ENCODE measurements at regions not wholly inside any gene's neighbourhood (a gene's known extent, or its start where the extent isn't known, plus 50 kb on each side); places are given as distances from the start of the nearest gene placed in this dataset.

DNA sequence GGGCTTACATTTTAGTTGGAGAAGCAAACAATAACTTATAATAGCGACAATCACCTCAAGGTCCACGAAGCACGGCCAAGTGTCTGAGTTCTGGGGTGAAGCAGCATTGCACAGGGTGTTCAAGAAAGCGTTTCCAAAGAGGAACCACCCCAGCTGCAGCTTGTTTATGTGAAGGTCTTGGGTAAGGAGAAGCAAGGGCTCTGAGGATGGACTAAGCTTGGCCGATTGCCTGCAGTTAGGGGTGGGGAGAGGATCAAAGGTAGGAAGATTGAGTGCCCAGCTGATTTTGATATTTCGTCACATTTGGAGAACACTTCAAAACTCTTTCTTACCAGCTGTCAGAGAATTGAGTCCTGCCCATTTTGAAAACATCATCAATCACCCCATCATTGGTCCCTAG lies 321.6 kb upstream of the DNAJC19 start:
- ATAC-seq (ENCODE audit: insufficient read depth, low read depth) = no peak
- no peaks in the 10 kb centered on the region for H3K36me3 ChIP-seq (ENCODE audit: insufficient read depth, low read length)
- no peak overlapping the region for H3K9ac ChIP-seq (ENCODE audit: low read depth, low read length)
- no peak overlapping the region for H3K4me2 ChIP-seq (ENCODE audit: insufficient read depth, low read length)
- H3K79me2 ChIP-seq (ENCODE audit: insufficient read depth, low read length) = no peaks in the 10 kb centered on the region
- no peak for TF ChIP-seq EZH2 (IDR thresholded peaks at IDR 0.05; ENCODE audit: borderline replicate concordance, low read depth, low read length, severe bottlenecking)
- TF ChIP-seq, protein P1, sequence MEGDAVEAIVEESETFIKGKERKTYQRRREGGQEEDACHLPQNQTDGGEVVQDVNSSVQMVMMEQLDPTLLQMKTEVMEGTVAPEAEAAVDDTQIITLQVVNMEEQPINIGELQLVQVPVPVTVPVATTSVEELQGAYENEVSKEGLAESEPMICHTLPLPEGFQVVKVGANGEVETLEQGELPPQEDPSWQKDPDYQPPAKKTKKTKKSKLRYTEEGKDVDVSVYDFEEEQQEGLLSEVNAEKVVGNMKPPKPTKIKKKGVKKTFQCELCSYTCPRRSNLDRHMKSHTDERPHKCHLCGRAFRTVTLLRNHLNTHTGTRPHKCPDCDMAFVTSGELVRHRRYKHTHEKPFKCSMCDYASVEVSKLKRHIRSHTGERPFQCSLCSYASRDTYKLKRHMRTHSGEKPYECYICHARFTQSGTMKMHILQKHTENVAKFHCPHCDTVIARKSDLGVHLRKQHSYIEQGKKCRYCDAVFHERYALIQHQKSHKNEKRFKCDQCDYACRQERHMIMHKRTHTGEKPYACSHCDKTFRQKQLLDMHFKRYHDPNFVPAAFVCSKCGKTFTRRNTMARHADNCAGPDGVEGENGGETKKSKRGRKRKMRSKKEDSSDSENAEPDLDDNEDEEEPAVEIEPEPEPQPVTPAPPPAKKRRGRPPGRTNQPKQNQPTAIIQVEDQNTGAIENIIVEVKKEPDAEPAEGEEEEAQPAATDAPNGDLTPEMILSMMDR (IDR thresholded peaks at IDR 0.05; ENCODE audit: borderline replicate concordance, extremely low read depth, low read length, poor library complexity, severe bottlenecking) = no peak
- no peak overlapping the region for H3K4me3 ChIP-seq (ENCODE audit: low read depth in 1 of 2, low read length in 2 of 2)
- no peaks in the 10 kb centered on the region for H4K20me1 ChIP-seq (ENCODE audit: insufficient read depth, low read length)
- H3K27ac ChIP-seq (ENCODE audit: low read length) = no peak overlapping the region
- no peaks in the 10 kb centered on the region for H3K4me1 ChIP-seq (ENCODE audit: insufficient read depth, low read length)
- no peak overlapping the region for H2AFZ ChIP-seq (ENCODE audit: low read depth, low read length)
- no peaks in the 10 kb centered on the region for H3K9me3 ChIP-seq (ENCODE audit: insufficient read depth, low read length, severe bottlenecking)
- H3K27me3 ChIP-seq (ENCODE audit: insufficient read depth, low read length, poor library complexity) = no peaks in the 10 kb centered on the region
- no peak for DNase-seq

DNA sequence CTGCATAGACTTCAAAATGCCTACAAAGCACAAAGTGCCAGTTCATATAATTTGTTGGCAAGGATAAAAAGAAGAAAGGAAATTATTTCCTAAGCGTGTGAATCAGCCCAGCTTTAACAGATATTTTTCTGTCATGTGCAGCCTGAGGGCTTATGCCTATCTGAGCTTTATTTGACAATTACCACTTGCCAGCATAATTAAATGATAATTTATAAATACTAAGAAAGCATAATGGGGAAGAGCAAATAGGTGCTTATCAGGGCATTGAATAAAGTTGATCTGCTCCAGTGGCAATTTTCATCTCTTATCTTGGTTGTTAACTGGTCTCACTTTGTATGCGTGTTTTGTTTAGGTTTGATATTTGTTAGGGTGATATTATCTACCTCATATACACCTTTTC lies 313.4 kb upstream of the DNAJC19 start:
- H3K4me2 ChIP-seq (ENCODE audit: insufficient read depth, low read length) = no peak overlapping the region
- DNase-seq (no peak), ATAC-seq (ENCODE audit: insufficient read depth, low read depth) (no peak)
- H2AFZ ChIP-seq (ENCODE audit: low read depth, low read length) = no peak overlapping the region
- no peaks in the 10 kb centered on the region for H3K27me3 ChIP-seq (ENCODE audit: insufficient read depth, low read length, poor library complexity)
- H3K9ac ChIP-seq (ENCODE audit: low read depth, low read length) = no peak overlapping the region
- no peaks in the 10 kb centered on the region for H3K36me3 ChIP-seq (ENCODE audit: insufficient read depth, low read length)
- no peaks in the 10 kb centered on the region for H4K20me1 ChIP-seq (ENCODE audit: insufficient read depth, low read length)
- no peak overlapping the region for H3K27ac ChIP-seq (ENCODE audit: low read length)
- TF ChIP-seq EZH2 (IDR thresholded peaks at IDR 0.05; ENCODE audit: borderline replicate concordance, low read depth, low read length, severe bottlenecking) = no peak
- TF ChIP-seq, protein P1 (IDR thresholded peaks at IDR 0.05; ENCODE audit: borderline replicate concordance, extremely low read depth, low read length, poor library complexity, severe bottlenecking) = no peak
- no peaks in the 10 kb centered on the region for H3K79me2 ChIP-seq (ENCODE audit: insufficient read depth, low read length)
- H3K4me1 ChIP-seq (ENCODE audit: insufficient read depth, low read length) = no peaks in the 10 kb centered on the region
- no peaks in the 10 kb centered on the region for H3K9me3 ChIP-seq (ENCODE audit: insufficient read depth, low read length, severe bottlenecking)
- no peak overlapping the region for H3K4me3 ChIP-seq (ENCODE audit: low read depth in 1 of 2, low read length in 2 of 2)

DNA sequence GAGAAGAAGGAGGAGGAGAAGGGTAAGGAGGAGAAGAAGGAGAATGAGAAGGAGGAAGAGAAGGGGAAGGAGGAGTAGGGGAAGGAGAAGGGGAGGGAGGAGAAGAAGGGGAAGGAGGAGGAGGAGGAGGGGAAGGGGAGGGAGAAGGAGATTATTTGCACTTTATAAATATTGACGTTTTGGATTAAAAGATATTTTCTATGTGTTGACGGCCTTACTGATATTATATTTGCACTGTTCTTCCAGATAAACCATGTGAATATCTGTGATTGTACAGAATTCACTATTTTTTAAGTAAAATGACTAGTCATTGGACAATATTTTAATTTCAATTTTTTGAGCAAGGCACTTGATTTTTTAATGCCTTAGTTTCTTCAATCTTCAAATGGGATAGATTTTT lies 310.5 kb upstream of the DNAJC19 start:
- no peak overlapping the region for H3K4me2 ChIP-seq (ENCODE audit: insufficient read depth, low read length)
- no peak overlapping the region for H3K9ac ChIP-seq (ENCODE audit: low read depth, low read length)
- H3K27me3 ChIP-seq (ENCODE audit: insufficient read depth, low read length, poor library complexity) = no peaks in the 10 kb centered on the region
- no peak overlapping the region for H2AFZ ChIP-seq (ENCODE audit: low read depth, low read length)
- no peak for ATAC-seq (ENCODE audit: insufficient read depth, low read depth)
- no peak overlapping the region for H3K4me3 ChIP-seq (ENCODE audit: low read depth in 1 of 2, low read length in 2 of 2)
- no peaks in the 10 kb centered on the region for H3K79me2 ChIP-seq (ENCODE audit: insufficient read depth, low read length)
- H3K4me1 ChIP-seq (ENCODE audit: insufficient read depth, low read length) = no peaks in the 10 kb centered on the region
- no peaks in the 10 kb centered on the region for H3K9me3 ChIP-seq (ENCODE audit: insufficient read depth, low read length, severe bottlenecking)
- no peak for DNase-seq
- H3K27ac ChIP-seq (ENCODE audit: low read length) = no peak overlapping the region
- no peaks in the 10 kb centered on the region for H4K20me1 ChIP-seq (ENCODE audit: insufficient read depth, low read length)
- H3K36me3 ChIP-seq (ENCODE audit: insufficient read depth, low read length) = no peaks in the 10 kb centered on the region
- TF ChIP-seq, protein P1 (IDR thresholded peaks at IDR 0.05; ENCODE audit: borderline replicate concordance, extremely low read depth, low read length, poor library complexity, severe bottlenecking) = no peak
- no peak for TF ChIP-seq EZH2 (IDR thresholded peaks at IDR 0.05; ENCODE audit: borderline replicate concordance, low read depth, low read length, severe bottlenecking)

DNA sequence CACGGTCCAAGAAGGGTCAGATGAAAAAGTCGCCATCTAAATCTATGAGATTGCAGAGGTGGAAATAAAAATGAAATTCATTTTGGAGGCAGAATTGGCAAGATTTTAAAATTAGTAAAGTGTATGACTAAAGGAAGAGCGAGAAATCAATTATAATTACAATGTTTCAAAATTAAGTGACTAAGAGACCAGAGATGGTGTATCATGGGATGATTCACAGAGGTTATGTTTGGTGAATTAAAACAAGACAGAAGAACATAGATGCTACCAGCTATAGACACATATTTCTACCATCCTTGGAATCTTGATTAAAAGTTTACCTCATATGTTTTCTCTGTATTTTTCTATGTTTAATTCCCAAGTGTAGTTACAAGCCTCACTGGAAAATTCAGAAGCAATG lies 308.9 kb upstream of the DNAJC19 start:
- H4K20me1 ChIP-seq (ENCODE audit: insufficient read depth, low read length) = no peaks in the 10 kb centered on the region
- H3K27me3 ChIP-seq (ENCODE audit: insufficient read depth, low read length, poor library complexity) = no peaks in the 10 kb centered on the region

More for the DNA sequence above, 308.9 kb upstream of the DNAJC19 start:
- DNase-seq (no peak), ATAC-seq (ENCODE audit: insufficient read depth, low read depth) (no peak)
- no peak overlapping the region for H3K4me2 ChIP-seq (ENCODE audit: insufficient read depth, low read length)
- H2AFZ ChIP-seq (ENCODE audit: low read depth, low read length) = no peak overlapping the region
- no peak for TF ChIP-seq EZH2 (IDR thresholded peaks at IDR 0.05; ENCODE audit: borderline replicate concordance, low read depth, low read length, severe bottlenecking)
- TF ChIP-seq, protein P1 (IDR thresholded peaks at IDR 0.05; ENCODE audit: borderline replicate concordance, extremely low read depth, low read length, poor library complexity, severe bottlenecking) = no peak
- no peak overlapping the region for H3K9ac ChIP-seq (ENCODE audit: low read depth, low read length)
- no peak overlapping the region for H3K4me3 ChIP-seq (ENCODE audit: low read depth in 1 of 2, low read length in 2 of 2)
- H3K79me2 ChIP-seq (ENCODE audit: insufficient read depth, low read length) = no peaks in the 10 kb centered on the region
- H3K9me3 ChIP-seq (ENCODE audit: insufficient read depth, low read length, severe bottlenecking) = no peaks in the 10 kb centered on the region
- H3K36me3 ChIP-seq (ENCODE audit: insufficient read depth, low read length) = no peaks in the 10 kb centered on the region
- no peak overlapping the region for H3K27ac ChIP-seq (ENCODE audit: low read length)
- H3K4me1 ChIP-seq (ENCODE audit: insufficient read depth, low read length) = no peaks in the 10 kb centered on the region
